ENCODE measurements at regions not wholly inside any gene's neighbourhood (a gene's known extent, or its start where the extent isn't known, plus 50 kb on each side); places are given as distances from the start of the nearest gene placed in this dataset.
"Not testable (repeated sequence)": the region's sequence is repeated elsewhere in the genome, so short reads cannot be mapped to it uniquely, and the experiment has no call there.

- no peak overlapping the region for H3K27ac ChIP-seq (ENCODE audit: low read depth, low read length)
- no peaks in the 10 kb centered on the region for H3K4me1 ChIP-seq (ENCODE audit: insufficient read depth, low read length)
- H3K36me3 ChIP-seq (ENCODE audit: insufficient read depth, low read length): no peaks in the 10 kb centered on the region
- no peak overlapping the region for H3K9ac ChIP-seq (ENCODE audit: low read depth, low read length)
- no peaks in the 10 kb centered on the region for H3K27me3 ChIP-seq (ENCODE audit: insufficient read depth, low read length)
- no peak overlapping the region for H3K4me3 ChIP-seq (ENCODE audit: low read length)
- no peaks in the 10 kb centered on the region for H3K9me3 ChIP-seq (ENCODE audit: insufficient read depth, low read depth, low read length)
- 100% methylated on average over 1 of the region's 1 CpG for WGBS
These were observed 191.9 kb downstream of the LRIG3 start for GRCh38 chr12:58728397-58728796.

- Histone ChIP-seq H3K36me3 (ENCODE audit: insufficient read depth, low read length) (no peaks in the 10 kb centered on the region), H3K4me3 (ENCODE audit: low read length) (no peak overlapping the region), H3K4me1 (ENCODE audit: insufficient read depth, low read length) (no peaks in the 10 kb centered on the region), H3K9me3 (ENCODE audit: insufficient read depth, low read depth, low read length) (no peaks in the 10 kb centered on the region), H3K27me3 (ENCODE audit: insufficient read depth, low read length) (no peaks in the 10 kb centered on the region), H3K27ac (ENCODE audit: low read depth, low read length) (no peak overlapping the region), H3K9ac (ENCODE audit: low read depth, low read length) (no peak overlapping the region)
These were observed 189.2 kb downstream of the LRIG3 start for GRCh38 chr12:58731096-58731495.

DNA sequence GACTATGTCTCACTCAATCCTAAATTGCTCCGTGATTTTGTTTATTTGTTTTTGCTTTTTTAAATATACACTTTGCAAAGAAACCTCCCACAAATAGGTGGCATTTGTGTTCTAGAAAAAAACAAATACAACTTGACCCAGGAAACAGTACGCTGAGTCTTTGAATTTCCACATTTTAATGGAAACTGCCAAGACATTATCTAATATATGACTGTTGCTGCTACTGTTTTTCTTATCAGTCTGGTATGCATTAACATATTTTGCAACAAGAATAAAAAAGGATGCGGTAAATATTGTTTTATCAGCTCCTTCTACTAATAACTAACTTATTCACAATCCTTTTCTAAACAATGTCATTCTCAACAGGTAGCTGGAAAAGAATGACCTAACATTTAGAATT, 187.4 kb downstream of the LRIG3 start:
- Histone ChIP-seq H3K4me3 (ENCODE audit: low read length) (no peak overlapping the region), H3K27me3 (ENCODE audit: insufficient read depth, low read length) (no peaks in the 10 kb centered on the region), H3K27ac (ENCODE audit: low read depth, low read length) (no peak overlapping the region), H3K36me3 (ENCODE audit: insufficient read depth, low read length) (no peaks in the 10 kb centered on the region), H3K4me1 (ENCODE audit: insufficient read depth, low read length) (no peaks in the 10 kb centered on the region), H3K9me3 (ENCODE audit: insufficient read depth, low read depth, low read length) (no peaks in the 10 kb centered on the region), H3K9ac (ENCODE audit: low read depth, low read length) (no peak overlapping the region)
- WGBS: 100% methylated on average over 2 of the region's 3 CpGs

DNA sequence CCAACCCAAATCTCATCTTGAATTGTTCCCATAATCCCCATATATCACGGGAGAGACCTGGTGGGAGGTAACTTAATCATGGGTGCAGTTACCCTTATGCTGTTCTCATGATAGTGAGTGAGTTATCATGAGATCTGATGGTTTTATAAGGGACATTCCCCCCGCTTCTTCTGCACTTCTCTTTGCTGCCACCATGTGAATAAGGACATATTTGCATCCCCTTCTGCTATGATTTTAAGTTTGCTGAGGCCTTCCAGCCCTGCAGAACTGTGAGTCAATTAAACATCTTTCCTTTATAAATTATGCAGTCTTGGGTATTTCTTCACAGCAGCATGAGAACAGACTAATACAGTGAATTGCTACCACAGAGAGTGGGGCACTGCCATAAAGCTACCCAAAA, 179.1 kb downstream of the LRIG3 start:
- Histone ChIP-seq H3K9me3 (ENCODE audit: insufficient read depth, low read depth, low read length) (no peaks in the 10 kb centered on the region; the same call in 1 of the 2 replicates), H3K9ac (ENCODE audit: low read depth, low read length) (no peak overlapping the region), H3K36me3 (ENCODE audit: insufficient read depth, low read length) (no peaks in the 10 kb centered on the region), H3K4me1 (ENCODE audit: insufficient read depth, low read length) (peaks cover 20% of the 10 kb centered on the region), H3K27me3 (ENCODE audit: insufficient read depth, low read length) (no peaks in the 10 kb centered on the region), H3K4me3 (ENCODE audit: low read length) (no peak overlapping the region), H3K27ac (ENCODE audit: low read depth, low read length) (no peak overlapping the region)
- 72% methylated on average over 2 of the region's 2 CpGs for WGBS

DNA sequence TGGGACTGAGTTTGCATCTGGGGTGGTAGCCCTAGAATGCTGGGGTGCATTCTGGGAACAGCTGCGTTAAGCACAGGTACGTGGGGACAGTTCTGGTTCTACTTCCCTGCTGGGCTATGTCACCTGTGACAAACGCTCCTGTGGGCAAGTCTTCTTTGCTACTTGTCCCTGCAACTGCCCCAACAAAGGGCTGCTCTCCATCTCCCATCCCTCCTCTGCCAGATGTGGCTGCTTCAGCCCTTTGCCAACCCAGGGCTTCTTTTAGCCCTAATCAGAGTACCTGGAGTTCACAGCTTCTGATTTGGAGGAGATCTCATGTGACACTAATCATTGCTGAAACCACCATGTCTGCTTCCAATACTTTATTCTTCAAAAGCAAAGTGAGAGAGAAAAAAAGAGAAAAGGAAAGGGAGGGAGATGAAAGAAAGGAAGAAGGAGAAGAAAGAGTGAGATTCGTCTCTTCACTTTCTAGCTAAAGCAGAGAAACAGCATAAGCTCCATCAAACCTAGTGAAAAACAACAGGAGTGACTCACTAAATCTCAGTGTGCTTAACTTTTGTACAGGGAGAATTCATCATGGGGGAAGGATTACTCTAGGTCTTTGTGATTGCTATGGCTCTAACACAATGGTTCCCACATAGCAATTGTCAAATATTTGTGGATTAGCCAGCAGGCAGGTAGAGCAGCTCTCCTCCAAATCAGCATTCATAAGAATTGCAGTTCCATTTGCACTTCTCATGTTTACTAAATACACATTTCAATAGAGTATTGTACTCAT, 174.8 kb downstream of the LRIG3 start:
- no peaks in the 10 kb centered on the region for H3K9me3 ChIP-seq (ENCODE audit: insufficient read depth, low read depth, low read length)
- H3K27me3 ChIP-seq (ENCODE audit: insufficient read depth, low read length): no peaks in the 10 kb centered on the region
- WGBS: 68% methylated on average over 4 of the region's 4 CpGs
- peak overlapping the region; percentile 82 for H3K27ac ChIP-seq (ENCODE audit: low read depth, low read length)
- H3K36me3 ChIP-seq (ENCODE audit: insufficient read depth, low read length): no peaks in the 10 kb centered on the region
- peak overlapping the region; percentile 17; the same call in 1 of the 2 replicates for H3K9ac ChIP-seq (ENCODE audit: low read depth, low read length)
- peaks cover 22% of the 10 kb centered on the region for H3K4me1 ChIP-seq (ENCODE audit: insufficient read depth, low read length)
- no peak overlapping the region for H3K4me3 ChIP-seq (ENCODE audit: low read length)

- no peaks in the 10 kb centered on the region for H3K27me3 ChIP-seq (ENCODE audit: insufficient read depth, low read length)
- H3K27ac ChIP-seq (ENCODE audit: low read depth, low read length): no peak overlapping the region
- no peaks in the 10 kb centered on the region for H3K36me3 ChIP-seq (ENCODE audit: insufficient read depth, low read length)
- peaks cover 22% of the 10 kb centered on the region for H3K4me1 ChIP-seq (ENCODE audit: insufficient read depth, low read length)
- no peak overlapping the region for H3K4me3 ChIP-seq (ENCODE audit: low read length)
- WGBS: 71% methylated on average over 2 of the region's 2 CpGs
- no peaks in the 10 kb centered on the region for H3K9me3 ChIP-seq (ENCODE audit: insufficient read depth, low read depth, low read length)
- H3K9ac ChIP-seq (ENCODE audit: low read depth, low read length): no peak overlapping the region
These were observed 172.8 kb downstream of the LRIG3 start for GRCh38 chr12:58747533-58747932.

- H3K4me3 ChIP-seq (ENCODE audit: low read length): no peak overlapping the region
- no peak overlapping the region for H3K27ac ChIP-seq (ENCODE audit: low read depth, low read length)
- H3K36me3 ChIP-seq (ENCODE audit: insufficient read depth, low read length): no peaks in the 10 kb centered on the region
- no peaks in the 10 kb centered on the region for H3K9me3 ChIP-seq (ENCODE audit: insufficient read depth, low read depth, low read length)
- peaks cover 10% of the 10 kb centered on the region for H3K4me1 ChIP-seq (ENCODE audit: insufficient read depth, low read length)
- H3K9ac ChIP-seq (ENCODE audit: low read depth, low read length): no peak overlapping the region
- WGBS: 95% methylated on average over 3 of the region's 3 CpGs
- no peaks in the 10 kb centered on the region for H3K27me3 ChIP-seq (ENCODE audit: insufficient read depth, low read length)
These were observed 169.8 kb downstream of the LRIG3 start for GRCh38 chr12:58750484-58750883.

DNA sequence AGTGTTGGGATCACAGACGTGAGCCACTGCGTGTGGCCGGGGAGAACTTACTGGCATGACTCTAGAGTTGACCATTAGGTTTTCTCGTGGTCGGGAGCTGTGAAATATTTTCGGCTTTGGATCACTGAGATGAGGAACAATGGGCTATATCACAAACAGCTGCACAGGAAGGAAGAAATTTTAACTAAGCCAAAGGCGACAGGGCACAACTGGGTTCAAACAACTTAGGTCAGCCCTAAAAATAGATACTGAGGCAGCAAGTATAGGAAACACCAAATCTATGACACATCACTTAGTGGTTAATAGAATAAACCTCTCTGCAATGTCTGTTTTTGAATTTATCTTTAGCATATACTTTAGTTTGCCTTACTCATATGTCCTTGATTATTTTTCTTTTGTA, 162.9 kb downstream of the LRIG3 start:
- Histone ChIP-seq H3K9ac (ENCODE audit: low read depth, low read length) (no peak overlapping the region), H3K27ac (ENCODE audit: low read depth, low read length) (no peak overlapping the region), H3K27me3 (ENCODE audit: insufficient read depth, low read length) (no peaks in the 10 kb centered on the region), H3K4me1 (ENCODE audit: insufficient read depth, low read length) (no peaks in the 10 kb centered on the region), H3K4me3 (ENCODE audit: low read length) (no peak overlapping the region), H3K9me3 (ENCODE audit: insufficient read depth, low read depth, low read length) (no peaks in the 10 kb centered on the region), H3K36me3 (ENCODE audit: insufficient read depth, low read length) (no peaks in the 10 kb centered on the region)
- 93% methylated on average over 7 of the region's 7 CpGs for WGBS

GRCh38 chr12:58759745-58760144, 160.6 kb downstream of the LRIG3 start:
- not testable (repeated sequence) for H3K27me3 ChIP-seq (ENCODE audit: insufficient read depth, low read length); H3K27ac ChIP-seq (ENCODE audit: low read depth, low read length)

DNA sequence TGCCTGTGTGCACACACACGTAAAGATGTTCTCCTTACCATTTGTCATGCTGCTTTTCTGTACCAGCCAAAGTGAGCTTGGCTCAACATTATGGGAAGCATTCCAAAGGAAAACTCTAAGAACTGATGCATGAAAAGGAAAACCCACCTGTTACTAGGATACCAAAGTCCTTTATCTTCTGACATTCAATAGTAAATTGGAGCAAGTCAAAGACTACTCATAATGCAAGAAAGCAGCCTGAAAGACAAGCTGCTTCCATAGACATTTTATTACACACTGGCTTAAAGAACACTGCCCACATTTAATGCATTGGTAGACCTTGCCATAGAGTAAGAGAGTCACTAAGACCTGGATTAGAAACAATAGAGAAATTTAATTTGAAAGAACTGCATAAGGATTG, 159.0 kb downstream of the LRIG3 start:
- Histone ChIP-seq H3K27me3 (ENCODE audit: insufficient read depth, low read length) (no peaks in the 10 kb centered on the region), H3K27ac (ENCODE audit: low read depth, low read length) (no peak overlapping the region), H3K36me3 (ENCODE audit: insufficient read depth, low read length) (no peaks in the 10 kb centered on the region), H3K9ac (ENCODE audit: low read depth, low read length) (no peak overlapping the region), H3K9me3 (ENCODE audit: insufficient read depth, low read depth, low read length) (no peaks in the 10 kb centered on the region), H3K4me3 (ENCODE audit: low read length) (no peak overlapping the region), H3K4me1 (ENCODE audit: insufficient read depth, low read length) (no peaks in the 10 kb centered on the region)
- 98% methylated on average over 1 of the region's 1 CpG for WGBS

More at GRCh38 chr12:58759745-58760144, 160.6 kb downstream of the LRIG3 start:
- not testable (repeated sequence) for H3K4me3 ChIP-seq (ENCODE audit: low read length); H3K9ac ChIP-seq (ENCODE audit: low read depth, low read length); H3K9me3 ChIP-seq (ENCODE audit: insufficient read depth, low read depth, low read length); H3K36me3 ChIP-seq (ENCODE audit: insufficient read depth, low read length); H3K4me1 ChIP-seq (ENCODE audit: insufficient read depth, low read length)
- 0% methylated on average over 1 of the region's 1 CpG for WGBS

GRCh38 chr12:58764100-58764953, 156.0 kb downstream of the LRIG3 start:
- H3K4me1 ChIP-seq (ENCODE audit: insufficient read depth, low read length): no peaks in the 10 kb centered on the region
- no peak overlapping the region for H3K4me3 ChIP-seq (ENCODE audit: low read length)
- no peaks in the 10 kb centered on the region for H3K36me3 ChIP-seq (ENCODE audit: insufficient read depth, low read length)
- no peak overlapping the region for H3K9ac ChIP-seq (ENCODE audit: low read depth, low read length)
- H3K9me3 ChIP-seq (ENCODE audit: insufficient read depth, low read depth, low read length): no peaks in the 10 kb centered on the region; the same call in 1 of the 2 replicates
- H3K27ac ChIP-seq (ENCODE audit: low read depth, low read length): no peak overlapping the region
- 100% methylated on average over 1 of the region's 6 CpGs for WGBS
- no peaks in the 10 kb centered on the region for H3K27me3 ChIP-seq (ENCODE audit: insufficient read depth, low read length)
